Liver (tissue), 3 donors: ENCODE measurements at regions not wholly inside any gene's neighbourhood (a gene's known extent, or its start where the extent isn't known, plus 50 kb on each side); places are given as distances from the start of the nearest gene placed in this dataset.

ENCODE experiments used
- ATF3 ChIP-seq: IDR thresholded peaks from 2 replicates; pipeline ENCODE4 v1.6.1; 2016; ENCODE audit warnings: antibody characterized with exemption
- CTCF ChIP-seq: fragments of 150-350 bp; IDR thresholded peaks from 2 replicates; pipeline ENCODE4 v1.5.1; 2017; ENCODE audit warnings: improper control_type of control experiment, low read depth, low read length; ENCODE audit not compliant: missing input control
- GABPA ChIP-seq, 2 donors: IDR thresholded peaks in 1 of 2; conservative IDR thresholded peaks in 1 of 2; 2 replicates each; pipeline ENCODE4 v1.6.1; 2016; ENCODE audit warnings: antibody characterized with exemption in 2 of 2, mild to moderate bottlenecking in 1 of 2, moderate library complexity in 1 of 2
- HNF4A ChIP-seq, 2 donors: conservative IDR thresholded peaks; 2 replicates each; pipeline ENCODE4 v1.6.1; 2016; ENCODE audit warnings: antibody characterized with exemption in 2 of 2, mild to moderate bottlenecking in 2 of 2
- JUND ChIP-seq, 2 donors: IDR thresholded peaks; 2 replicates each; pipeline ENCODE4 v1.6.1; 2016; ENCODE audit warnings: antibody characterized with exemption in 2 of 2
- MAX ChIP-seq: IDR thresholded peaks from 2 replicates; pipeline ENCODE4 v1.6.1; 2016; ENCODE audit warnings: antibody characterized with exemption
- NR2F2 ChIP-seq: IDR thresholded peaks from 2 replicates; pipeline ENCODE4 v1.6.1; 2016; ENCODE audit warnings: antibody characterized with exemption
- RAD21 ChIP-seq, 2 donors: IDR thresholded peaks; 2 replicates each; pipeline ENCODE4 v1.6.1; 2016; ENCODE audit warnings: antibody characterized with exemption in 2 of 2, mild to moderate bottlenecking in 2 of 2
- REST ChIP-seq: IDR thresholded peaks from 2 replicates; pipeline ENCODE4 v1.6.1; 2016; ENCODE audit warnings: antibody characterized with exemption, mild to moderate bottlenecking
- donor health status: healthy.
- donor health status: healthy.

- TF ChIP-seq MAX (no peak), CTCF (no peak), REST (no peak), ATF3 (no peak), JUND (IDR thresholded peaks at IDR 0.05) (no peak), GABPA (IDR thresholded peaks at IDR 0.05 in 1 of 2, conservative IDR thresholded peaks at IDR 0.05 in 1 of 2) (no peak), NR2F2 (no peak), HNF4A (conservative IDR thresholded peaks at IDR 0.05) (no peak), RAD21 (IDR thresholded peaks at IDR 0.05) (no peak)
Observed at GRCh38 chr3:165513715-165514701, 317.8 kb upstream of the SLITRK3 start.
